CD14-positive monocyte (primary cell): ENCODE measurements at regions not wholly inside any gene's neighbourhood (a gene's known extent, or its start where the extent isn't known, plus 50 kb on each side); places are given as distances from the start of the nearest gene placed in this dataset.
"Not testable (repeated sequence)": the region's sequence is repeated elsewhere in the genome, so short reads cannot be mapped to it uniquely, and the experiment has no call there.

Source experiments
- DNase-seq, 3 donors: peaks; one replicate each; pipeline ENCODE4 v3.0.0-alpha.2; 2011 to 2022
- H2AFZ ChIP-seq: 2 replicates; pipeline ENCODE4 v1.6.0; 2012; ENCODE audit warnings: mild to moderate bottlenecking, low read depth, low read length, inconsistent platforms; ENCODE audit not compliant: insufficient read depth, poor library complexity, severe bottlenecking
- H3K27ac ChIP-seq, 2 donors: 1 replicate in 1 of 2; 2 replicates in 1 of 2; pipeline ENCODE4 v1.5.1; 2012 to 2013; ENCODE audit warnings: low read length in 2 of 2, control low read depth in 1 of 2, inconsistent platforms in 1 of 2, low read depth in 1 of 2, mild to moderate bottlenecking in 1 of 2
- H3K27me3 ChIP-seq, 2 donors: one replicate each; pipeline versions ENCODE4 v1.6.0 to v1.6.1; 2011 to 2013; ENCODE audit warnings: low read length in 2 of 2; ENCODE audit not compliant: control insufficient read depth in 2 of 2, insufficient read depth in 2 of 2
- H3K36me3 ChIP-seq, 2 donors: replicated peaks in 1 of 2; 1 replicate in 1 of 2; 2 replicates in 1 of 2; pipeline versions ENCODE4 v1.5.1 to v1.6.1; 2012 to 2013; ENCODE audit warnings: low read length in 2 of 2, control low read depth in 1 of 2, inconsistent platforms in 1 of 2, mild to moderate bottlenecking in 1 of 2; ENCODE audit not compliant: insufficient read depth in 2 of 2, control insufficient read depth in 1 of 2
- H3K4me1 ChIP-seq, 2 donors: 1 replicate in 1 of 2; 2 replicates in 1 of 2; pipeline versions ENCODE4 v1.5.1 to v1.6.1; 2012 to 2013; ENCODE audit warnings: low read length in 2 of 2, control low read depth in 1 of 2, inconsistent platforms in 1 of 2, mild to moderate bottlenecking in 1 of 2, moderate library complexity in 1 of 2; ENCODE audit not compliant: insufficient read depth in 2 of 2, control insufficient read depth in 1 of 2
- H3K4me2 ChIP-seq: replicated peaks from 2 replicates; pipeline ENCODE3; 2012; ENCODE audit warnings: low read length, moderate library complexity, mild to moderate bottlenecking; ENCODE audit not compliant: poor library complexity, severe bottlenecking; ENCODE audit errors: extremely low read depth
- H3K4me3 ChIP-seq, 3 experiments: fragments of 200-600 bp in 1 of 3; sonication (generic) in 1 of 3; replicated peaks in 1 of 3; 1 replicate in 2 of 3; 2 replicates in 1 of 3; pipeline ENCODE4 v1.5.1; 2011 to 2013; ENCODE audit warnings: low read length in 3 of 3, mild to moderate bottlenecking in 3 of 3, control low read depth in 2 of 3, low read depth in 2 of 3, inconsistent platforms in 1 of 3, moderate library complexity in 1 of 3
- H3K79me2 ChIP-seq: 2 replicates; pipeline ENCODE4 v1.6.0; 2012; ENCODE audit warnings: mild to moderate bottlenecking, control low read depth, inconsistent platforms, low read length, moderate library complexity; ENCODE audit not compliant: insufficient read depth
- H3K9ac ChIP-seq: 2 replicates; pipeline ENCODE4 v1.6.0; 2017; ENCODE audit warnings: low read length, mild to moderate bottlenecking; ENCODE audit not compliant: insufficient read depth, poor library complexity, severe bottlenecking
- H3K9me3 ChIP-seq, 2 donors: replicated peaks in 1 of 2; 1 replicate in 1 of 2; 2 replicates in 1 of 2; pipeline versions ENCODE4 v1.5.1 to v1.6.1; 2012 to 2013; ENCODE audit warnings: low read length in 2 of 2, control low read depth in 1 of 2; ENCODE audit not compliant: control insufficient read depth in 1 of 2, insufficient read depth in 1 of 2
- H4K20me1 ChIP-seq: 2 replicates; pipeline ENCODE4 v1.6.0; 2012; ENCODE audit warnings: mild to moderate bottlenecking, low read length, control low read depth, moderate library complexity; ENCODE audit not compliant: insufficient read depth
- H3K27ac Mint-ChIP-seq, 7 donors: one replicate each; pipeline ENCODE4 v1.8.0; 2020; ENCODE audit warnings: mild to moderate bottlenecking in 7 of 7, mixed read lengths in 7 of 7, moderate library complexity in 6 of 7, inconsistent platforms in 2 of 7
- H3K27me3 Mint-ChIP-seq, 3 donors: one replicate each; pipeline ENCODE4 v1.8.0; 2021 to 2022; ENCODE audit warnings: low read depth in 3 of 3, mild to moderate bottlenecking in 3 of 3, mixed read lengths in 3 of 3, moderate library complexity in 3 of 3, inconsistent platforms in 1 of 3
- H3K36me3 Mint-ChIP-seq, 2 donors: one replicate each; pipeline ENCODE4 v1.8.0; 2020; ENCODE audit warnings: mixed read lengths in 2 of 2, inconsistent platforms in 1 of 2, mild to moderate bottlenecking in 1 of 2
- H3K4me1 Mint-ChIP-seq: one replicate; pipeline ENCODE4 v1.8.0; 2020; ENCODE audit warnings: mild to moderate bottlenecking, mixed read lengths
- H3K4me3 Mint-ChIP-seq, 2 donors: one replicate each; pipeline ENCODE4 v1.8.0; 2020; ENCODE audit warnings: mild to moderate bottlenecking in 2 of 2, mixed read lengths in 2 of 2, moderate library complexity in 1 of 2
- H3K9me3 Mint-ChIP-seq, 7 donors: one replicate each; pipeline ENCODE4 v1.8.0; 2020 to 2022; ENCODE audit warnings: mixed read lengths in 7 of 7, mild to moderate bottlenecking in 6 of 7, moderate library complexity in 6 of 7, inconsistent platforms in 2 of 7
- CTCF ChIP-seq: fragments of 200-600 bp; IDR thresholded peaks from one replicate; pipeline ENCODE4 v1.8.0; 2022; ENCODE audit warnings: antibody characterized with exemption, mild to moderate bottlenecking
- WGBS: methylation state at CpG from one replicate; pipeline ENCODE4 v1.1.5; 2013; ENCODE audit warnings: missing lambda C conversion rate; ENCODE audit not compliant: insufficient coverage; 5-methylcytosine and 5-hydroxymethylcytosine counted together
- intact Hi-C, 2 donors: fragments of 100-400 bp; cut with micrococcal nuclease; formaldehyde crosslinking; loops; one replicate each; pipeline versions ENCODE4 v1.15.0 to v1.15.1; 2023

GRCh38 chr4:128630871-128631270 lies 178.6 kb upstream of the JADE1 start:
- H3K9ac ChIP-seq, result no peak overlapping the region
- Mint-ChIP-seq H3K36me3 (no peaks in the 10 kb centered on the region), H3K9me3 (peaks cover 0 to 3% (median 2%) of the 10 kb centered on the region in 7 donors), H3K4me3 (no peak overlapping the region), H3K4me1 (no peaks in the 10 kb centered on the region), H3K27ac (no peak overlapping the region), H3K27me3 (peaks cover 2 to 16% (median 9%) of the 10 kb centered on the region in 3 donors)
- no peak overlapping the region for H2AFZ ChIP-seq
- no peaks in the 10 kb centered on the region for H3K4me1 ChIP-seq
- no peak for TF ChIP-seq CTCF
- H3K9me3 ChIP-seq, result no peaks in the 10 kb centered on the region
- no peaks in the 10 kb centered on the region for H3K36me3 ChIP-seq
- intact Hi-C loops, result no loop called here
- no peak for DNase-seq
- no peaks in the 10 kb centered on the region for H3K79me2 ChIP-seq
- no peaks in the 10 kb centered on the region for H3K27me3 ChIP-seq
- H3K4me2 ChIP-seq, result no peak overlapping the region
- WGBS, result 82% methylated on average over 2 of the region's 5 CpGs
- H4K20me1 ChIP-seq, result no peaks in the 10 kb centered on the region
- no peak overlapping the region for H3K27ac ChIP-seq
- no peak overlapping the region for H3K4me3 ChIP-seq

DNA sequence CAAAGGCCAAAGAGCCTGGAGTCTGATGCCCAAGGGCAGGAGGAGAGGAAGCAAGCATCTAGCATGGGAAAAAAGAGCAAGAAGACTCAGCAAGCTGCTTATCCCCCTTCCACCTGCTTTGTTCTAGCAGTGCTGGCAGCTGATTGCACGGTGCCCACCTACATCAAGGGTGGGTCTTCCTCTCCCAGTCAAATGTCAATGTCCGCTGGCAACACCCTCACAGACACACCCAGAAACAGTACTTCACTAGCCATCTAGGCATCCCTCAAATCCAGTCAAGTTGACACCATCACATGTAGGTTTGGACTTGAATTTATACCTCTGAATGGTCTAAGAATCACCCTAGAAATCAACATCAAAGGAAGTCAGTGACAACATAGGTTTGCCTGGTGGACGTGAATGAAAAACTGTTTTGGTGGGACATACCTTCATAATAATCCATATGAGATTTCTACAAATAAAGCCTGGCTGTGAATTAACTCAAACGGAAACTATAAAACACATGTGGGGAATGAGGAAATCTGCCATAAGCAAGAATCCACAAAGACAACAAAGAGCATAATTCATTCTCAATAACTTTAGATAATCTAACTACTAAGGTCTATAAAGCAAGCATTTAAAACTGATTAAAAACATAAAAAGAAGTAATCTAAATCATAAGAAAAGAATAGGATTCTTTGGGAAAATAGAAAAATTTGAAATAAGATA lies 185.8 kb upstream of the JADE1 start:
- no peaks in the 10 kb centered on the region for H3K79me2 ChIP-seq
- intact Hi-C loops, result no loop called here
- 100% methylated on average over 2 of the region's 4 CpGs for WGBS
- Mint-ChIP-seq H3K27me3 (peaks cover 0 to 7% (median 6%) of the 10 kb centered on the region in 3 donors), H3K4me3 (no peak overlapping the region), H3K27ac (no peak overlapping the region), H3K4me1 (no peaks in the 10 kb centered on the region), H3K9me3 (peaks cover 5 to 15% (median 9%) of the 10 kb centered on the region in 7 donors), H3K36me3 (no peaks in the 10 kb centered on the region)
- TF ChIP-seq CTCF, result no peak
- no peak overlapping the region for H3K4me3 ChIP-seq
- no peaks in the 10 kb centered on the region for H3K36me3 ChIP-seq
- no peaks in the 10 kb centered on the region for H3K27me3 ChIP-seq
- H3K9me3 ChIP-seq, result peaks cover 0 to 3% of the 10 kb centered on the region in 2 donors
- H3K27ac ChIP-seq, result no peak overlapping the region
- no peaks in the 10 kb centered on the region for H3K4me1 ChIP-seq
- no peak for DNase-seq
- no peak overlapping the region for H3K4me2 ChIP-seq
- no peak overlapping the region for H2AFZ ChIP-seq
- no peak overlapping the region for H3K9ac ChIP-seq
- no peaks in the 10 kb centered on the region for H4K20me1 ChIP-seq

GRCh38 chr4:128620279-128620965 lies 189.1 kb upstream of the JADE1 start:
- H3K79me2 ChIP-seq, H3K27ac ChIP-seq, H3K9me3 ChIP-seq, H4K20me1 ChIP-seq, H3K27ac Mint-ChIP-seq, H3K9ac ChIP-seq, H3K4me3 Mint-ChIP-seq, H3K36me3 ChIP-seq, H3K4me1 Mint-ChIP-seq, H3K27me3 Mint-ChIP-seq, DNase-seq, intact Hi-C loops, H3K4me2 ChIP-seq, H3K27me3 ChIP-seq, H3K4me3 ChIP-seq, H3K36me3 Mint-ChIP-seq, H3K4me1 ChIP-seq, H2AFZ ChIP-seq: not testable (repeated sequence)
- no CpG with 5 or more reads among the region's 7 CpGs for WGBS
- H3K9me3 Mint-ChIP-seq, result peaks cover 9 to 32% (median 15%) of the 10 kb centered on the region in 7 donors
